ENCODE measurements at regions not wholly inside any gene's neighbourhood (a gene's known extent, or its start where the extent isn't known, plus 50 kb on each side); places are given as distances from the start of the nearest gene placed in this dataset.

DNA sequence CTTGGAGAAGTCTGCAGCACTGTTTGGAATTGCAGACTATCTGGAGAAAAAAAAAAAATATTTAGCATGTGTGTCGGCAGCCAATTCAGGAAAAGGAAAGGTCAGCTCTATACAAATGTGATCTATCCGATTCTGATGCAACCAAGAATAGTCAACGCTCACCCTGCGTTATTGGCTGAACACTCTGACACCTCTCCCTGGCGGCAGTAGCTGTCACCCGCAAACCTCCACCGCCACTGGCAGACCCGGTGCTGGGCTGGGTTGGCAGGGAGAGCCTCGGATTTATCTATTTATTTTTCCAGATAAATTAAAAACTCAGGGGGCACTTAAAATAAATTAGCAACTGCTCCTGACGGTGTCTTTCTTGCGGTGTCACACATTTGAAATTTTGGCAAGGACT lies 409.7 kb downstream of the VRK1 start:
- no peak for DNase-seq (ENCODE audit: low read depth)

DNA sequence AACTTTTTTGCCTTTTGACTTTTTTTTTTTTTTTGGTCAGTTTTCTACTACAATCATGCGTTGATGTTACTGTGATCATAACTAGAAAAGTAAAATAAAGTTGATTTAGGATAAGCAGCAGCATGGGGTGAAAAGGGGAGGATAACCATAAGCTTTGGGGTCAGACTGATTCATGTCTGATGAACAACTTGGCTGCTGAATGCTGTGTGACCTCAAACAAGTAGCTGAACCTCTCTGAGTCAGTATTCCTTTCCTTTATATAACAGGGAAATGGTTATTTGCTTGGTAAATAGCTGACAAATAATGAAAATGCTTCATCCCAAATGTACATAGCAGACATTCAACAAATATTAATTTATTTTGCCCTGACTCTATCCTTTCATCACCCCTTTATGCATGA lies 413.0 kb downstream of the VRK1 start:
- no peak for DNase-seq (ENCODE audit: low read depth)

DNA sequence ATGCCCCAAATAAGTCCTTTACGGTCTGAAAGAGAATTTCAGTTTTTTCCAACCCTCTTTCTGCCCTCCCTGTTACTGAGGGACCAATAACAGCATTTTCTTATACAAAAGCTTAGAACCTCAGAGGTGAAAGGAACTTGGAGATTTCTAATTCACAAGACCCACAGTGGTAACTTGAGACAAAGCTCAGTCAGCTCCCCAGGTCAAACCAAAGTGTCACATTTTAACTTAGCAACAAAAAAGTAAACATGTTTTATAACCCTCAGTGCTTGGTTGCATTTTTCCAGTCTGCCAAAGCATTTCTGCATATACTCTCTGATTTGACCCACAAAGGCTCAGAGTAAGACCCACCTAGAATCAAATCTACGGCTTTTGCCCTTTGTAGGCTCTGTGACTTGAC lies 415.2 kb downstream of the VRK1 start:
- DNase-seq (ENCODE audit: low read depth): no peak

DNA sequence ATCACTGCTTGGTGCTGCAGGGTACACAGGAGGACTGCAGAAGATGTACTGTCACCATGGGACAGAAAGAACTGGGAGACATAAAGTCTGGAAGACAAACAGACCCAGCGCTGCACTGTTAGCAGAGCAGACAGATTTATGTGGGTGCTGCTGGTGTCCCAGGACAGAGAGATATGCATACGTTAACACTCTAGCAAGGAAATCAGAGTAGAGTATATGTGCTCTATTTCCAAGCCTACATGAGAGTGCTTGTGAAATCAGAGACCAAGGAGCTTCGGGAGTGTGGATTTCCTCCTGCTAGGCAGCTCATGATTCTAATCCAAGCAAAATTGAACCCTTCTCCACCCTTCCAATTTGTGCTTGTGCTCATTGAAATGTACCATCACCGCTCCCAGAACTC lies 416.5 kb downstream of the VRK1 start:
- DNase-seq (ENCODE audit: low read depth): no peak

DNA sequence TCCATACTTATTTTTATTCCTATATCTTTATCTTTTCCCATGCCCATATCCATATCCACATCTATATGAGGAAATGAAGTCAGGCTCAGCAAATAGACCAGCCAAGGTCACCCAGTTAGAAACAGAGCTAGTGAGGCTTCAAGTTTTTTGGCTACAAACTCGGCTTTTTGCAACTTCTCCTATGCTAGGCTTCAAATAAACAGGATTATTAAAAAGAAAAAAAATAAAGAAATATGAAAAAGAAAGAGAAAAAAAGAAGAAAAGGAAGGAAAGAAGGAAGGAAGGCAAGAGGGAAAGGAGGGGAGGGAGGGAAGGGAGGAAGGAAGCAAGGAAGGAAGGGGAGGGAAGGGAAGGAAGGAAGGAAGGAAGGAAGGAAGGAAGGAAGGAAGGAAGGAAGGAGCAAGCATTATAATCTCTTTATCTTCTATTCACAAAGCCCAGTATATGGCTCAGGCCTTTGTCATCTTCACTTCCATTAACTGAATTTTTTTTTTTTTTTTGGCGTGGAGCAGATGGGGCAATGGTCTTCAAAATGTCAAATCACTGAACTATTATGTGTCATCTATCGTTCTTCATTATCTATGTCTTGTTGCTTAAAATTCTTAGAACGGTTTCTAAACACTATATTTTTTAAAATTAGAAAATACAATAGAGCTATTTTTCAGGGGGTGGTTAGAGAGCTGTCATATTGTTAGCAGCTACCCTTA lies 418.2 kb downstream of the VRK1 start:
- no peak for DNase-seq (ENCODE audit: low read depth)

DNA sequence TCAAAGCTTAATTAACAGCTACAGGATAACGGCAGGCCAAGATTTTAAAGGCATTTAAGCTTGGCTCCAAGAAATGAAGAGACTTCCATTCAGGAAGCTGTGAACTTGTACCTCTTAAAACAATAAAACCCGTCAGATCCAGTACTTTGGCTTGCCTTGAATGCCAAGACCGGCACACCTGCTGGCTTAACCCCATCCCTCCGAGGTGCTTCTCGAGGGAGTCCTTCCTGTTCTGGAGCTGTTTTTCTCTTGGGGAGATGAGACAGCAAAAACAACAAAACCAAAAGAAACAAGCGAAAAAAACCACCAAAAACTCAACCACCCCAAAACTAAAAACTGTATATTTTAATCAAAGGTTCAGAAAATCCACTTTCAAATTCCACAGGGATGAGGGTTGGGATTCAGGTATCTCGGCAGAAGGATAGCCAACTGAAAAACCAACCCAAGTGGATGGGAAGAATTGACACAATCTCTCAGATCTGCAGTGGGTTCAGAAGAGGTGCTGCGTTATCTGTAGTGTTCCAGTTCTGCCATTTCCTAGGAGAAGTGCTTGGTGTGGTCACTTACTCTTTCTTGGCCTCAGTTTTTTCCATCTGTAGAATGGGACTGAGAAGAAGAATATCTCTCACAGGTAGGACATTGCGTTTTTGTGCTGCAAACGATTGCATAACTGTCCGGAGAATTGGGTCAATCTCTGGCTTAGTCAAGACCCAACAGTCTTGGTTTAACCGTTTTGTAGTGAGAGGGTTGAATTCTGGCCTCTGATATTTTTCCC lies 420.1 kb downstream of the VRK1 start:
- DNase-seq (ENCODE audit: low read depth): no peak

DNA sequence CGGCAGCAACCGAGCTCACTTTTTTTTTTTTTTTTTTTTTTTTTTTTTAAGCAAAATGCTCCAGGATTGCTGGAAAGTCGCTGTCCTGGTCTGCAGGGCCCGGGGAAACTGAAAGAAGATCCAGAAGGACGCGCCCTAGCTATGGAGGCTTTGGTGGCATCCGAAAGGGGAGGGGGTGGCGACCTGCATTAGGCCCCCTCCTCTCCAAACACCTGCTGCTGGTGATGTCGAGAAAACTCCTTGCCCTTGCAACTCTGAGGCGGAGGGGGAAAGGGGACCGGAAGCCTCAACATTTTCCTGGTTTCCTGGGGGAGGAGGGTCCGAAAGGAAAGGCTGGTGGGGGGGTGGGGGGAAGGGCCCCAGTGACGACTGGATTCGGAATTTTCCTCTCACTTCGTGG lies 421.1 kb downstream of the VRK1 start:
- DNase-seq (ENCODE audit: low read depth): no peak

DNA sequence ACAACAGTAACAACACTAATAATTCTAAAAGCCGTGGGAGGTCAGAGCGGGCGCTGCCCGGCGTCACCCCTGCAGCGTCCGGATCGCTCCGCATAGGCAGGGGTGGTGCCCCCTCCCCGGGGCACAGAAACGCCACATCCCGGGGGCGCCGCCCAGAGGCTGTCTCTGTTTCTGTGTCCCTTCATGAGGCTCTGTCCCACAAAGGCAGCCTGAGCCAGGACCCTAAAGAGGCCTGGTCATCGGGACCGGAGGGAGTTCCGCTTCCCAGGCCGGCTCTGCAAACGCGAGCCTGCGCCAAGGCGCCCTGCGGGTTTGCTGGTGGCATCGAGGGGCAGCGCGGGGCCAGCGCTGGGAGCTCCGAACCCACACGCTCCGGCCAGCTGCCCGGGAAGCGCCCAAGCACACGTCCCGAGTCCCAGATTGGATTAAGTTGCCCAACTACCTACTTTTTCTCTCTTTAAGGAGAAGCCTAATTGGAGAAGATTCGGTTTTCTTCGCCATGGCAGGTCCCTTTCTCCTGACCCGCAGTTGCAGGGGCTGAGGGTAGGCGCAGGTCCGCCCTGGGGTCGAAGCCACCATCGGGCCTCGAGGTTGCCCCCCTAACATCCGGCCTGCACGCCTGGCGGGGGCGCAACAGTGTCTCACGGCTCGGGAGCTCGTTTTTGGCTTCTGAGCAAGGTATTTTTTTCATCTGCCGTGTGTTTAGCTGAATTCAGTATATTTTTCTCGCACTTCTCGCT lies 421.7 kb downstream of the VRK1 start:
- no peak for DNase-seq (ENCODE audit: low read depth)

DNA sequence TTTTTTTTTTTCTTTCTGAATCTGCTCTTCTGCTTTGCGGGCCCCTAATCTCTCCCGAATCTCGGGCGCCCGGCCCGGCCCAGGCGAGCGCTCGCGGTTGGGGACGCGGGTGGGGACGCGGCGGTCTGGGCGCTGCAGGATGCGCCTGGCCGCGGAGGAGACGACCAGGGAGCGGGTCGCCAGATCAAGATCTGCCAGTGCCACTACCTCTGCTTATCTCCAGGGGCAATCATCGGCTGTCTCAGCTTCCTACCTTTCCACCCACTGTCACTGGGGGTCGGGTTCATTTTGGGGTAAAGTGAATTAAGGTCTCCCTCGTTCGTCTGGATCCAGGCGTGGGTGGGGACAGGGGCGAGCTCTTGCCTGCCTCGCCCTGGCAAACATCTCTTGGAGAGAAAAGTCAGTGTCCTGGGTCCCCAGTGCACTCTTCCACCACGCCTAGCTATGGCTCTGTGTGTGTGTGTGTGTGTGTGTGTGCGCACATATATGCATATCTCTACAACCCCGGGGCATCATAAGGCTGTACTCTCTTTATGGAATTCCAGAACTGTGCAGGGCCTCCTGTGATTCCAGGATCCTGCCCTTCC lies 422.3 kb downstream of the VRK1 start:
- no peak for DNase-seq (ENCODE audit: low read depth)

DNA sequence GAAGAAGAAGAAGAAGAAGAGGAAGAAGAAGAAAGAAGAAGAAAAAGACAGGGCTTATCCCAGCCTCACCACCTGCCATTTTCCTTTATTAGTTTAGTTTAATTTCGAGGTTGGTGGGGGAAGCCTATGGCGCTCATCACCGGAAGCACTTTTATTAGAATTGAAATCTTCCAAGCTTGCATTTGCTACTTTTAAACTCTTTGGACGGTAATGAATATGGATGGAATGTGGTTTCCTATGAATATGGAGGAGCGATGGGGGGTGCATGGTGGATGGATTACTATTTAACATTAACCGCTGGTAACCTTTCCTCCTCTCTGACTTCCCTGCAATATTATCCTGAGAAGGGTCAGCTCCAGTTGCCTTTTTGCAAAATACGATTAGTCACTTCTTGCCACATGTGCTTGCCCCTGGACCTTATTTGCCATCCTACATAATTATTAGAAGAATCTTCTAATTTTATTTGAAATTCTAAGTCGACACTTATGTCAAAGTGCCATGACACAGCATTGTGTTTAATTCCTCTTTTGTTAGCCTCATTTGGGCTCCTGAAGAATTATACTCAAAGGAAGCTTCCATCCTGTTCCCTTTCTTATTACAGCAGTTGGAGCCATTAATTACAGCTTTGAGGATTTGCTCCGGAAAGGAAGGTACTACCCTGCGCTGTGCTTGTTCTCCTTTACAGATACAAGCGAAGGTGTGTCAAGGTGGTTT lies 424.5 kb downstream of the VRK1 start:
- DNase-seq (ENCODE audit: low read depth): no peak

DNA sequence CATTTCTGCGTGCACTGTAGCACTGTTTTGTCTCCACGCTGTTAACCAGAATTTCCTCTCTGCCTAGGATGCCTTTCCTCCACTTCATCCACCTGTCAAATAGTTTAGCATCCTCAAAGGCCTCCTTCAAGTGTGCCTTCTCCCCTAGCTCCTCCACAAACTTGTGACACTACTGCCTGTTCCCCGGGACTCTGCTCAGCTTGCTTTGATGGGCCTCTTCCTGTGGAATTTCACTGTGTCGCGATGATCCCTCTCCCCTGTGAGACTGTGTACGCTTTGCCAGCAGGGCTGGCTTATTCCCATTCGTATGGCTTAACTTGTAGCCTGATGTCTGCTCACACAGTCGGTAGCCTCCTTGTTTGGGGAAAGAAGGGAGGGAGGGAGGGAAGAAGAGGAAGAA lies 426.8 kb downstream of the VRK1 start:
- DNase-seq (ENCODE audit: low read depth): no peak

DNA sequence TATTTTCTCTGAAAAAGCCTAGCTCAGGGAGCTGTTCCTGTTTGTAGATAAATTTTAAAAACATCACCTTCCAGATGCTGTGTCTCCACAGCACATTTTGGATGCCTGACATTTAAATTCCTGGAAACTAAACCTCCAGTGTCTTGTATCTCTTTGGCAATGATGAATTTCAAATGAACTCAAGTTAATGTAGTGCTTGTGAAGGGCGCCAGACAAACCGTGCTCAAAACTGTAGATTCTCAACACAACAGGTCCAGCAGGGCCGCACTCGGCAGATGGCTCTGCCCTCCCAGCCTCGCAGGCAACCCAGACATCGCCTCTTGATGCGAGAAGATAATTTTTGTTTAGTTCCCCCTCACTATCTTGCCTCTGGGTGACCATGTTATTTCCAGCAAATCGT lies 432.9 kb downstream of the VRK1 start:
- no peak for DNase-seq (ENCODE audit: low read depth)

DNA sequence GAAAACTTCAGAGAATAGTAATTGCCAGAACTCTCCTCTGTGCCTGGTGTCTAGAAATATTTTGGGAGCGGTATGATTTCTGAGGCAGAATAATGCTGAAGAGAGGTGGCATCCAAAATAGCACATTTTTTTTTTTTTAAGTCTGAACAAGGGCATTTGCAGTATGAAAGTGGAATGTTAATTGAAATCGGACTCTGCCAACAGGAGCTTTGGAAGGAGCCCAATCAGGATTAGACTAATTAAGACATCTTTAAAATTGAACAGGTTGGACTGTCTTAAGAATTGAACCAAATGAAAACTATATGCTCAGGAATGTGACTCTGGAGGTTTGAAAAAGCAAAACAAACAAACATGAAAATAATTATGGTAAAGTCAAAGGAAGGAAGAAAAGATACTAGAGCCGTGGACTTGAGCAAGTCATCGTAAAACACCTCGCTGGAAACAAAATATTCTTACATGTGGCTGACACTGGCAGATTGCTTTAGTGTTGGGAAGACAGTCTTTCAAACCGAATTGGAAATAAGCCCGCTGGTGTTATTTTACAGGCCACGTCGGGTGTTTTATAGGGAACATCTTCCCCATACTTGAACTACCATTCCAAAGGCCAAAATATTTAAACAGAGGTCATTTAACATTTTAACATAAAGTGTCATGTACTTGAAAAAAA lies 436.3 kb downstream of the VRK1 start:
- no peak for DNase-seq (ENCODE audit: low read depth)

DNA sequence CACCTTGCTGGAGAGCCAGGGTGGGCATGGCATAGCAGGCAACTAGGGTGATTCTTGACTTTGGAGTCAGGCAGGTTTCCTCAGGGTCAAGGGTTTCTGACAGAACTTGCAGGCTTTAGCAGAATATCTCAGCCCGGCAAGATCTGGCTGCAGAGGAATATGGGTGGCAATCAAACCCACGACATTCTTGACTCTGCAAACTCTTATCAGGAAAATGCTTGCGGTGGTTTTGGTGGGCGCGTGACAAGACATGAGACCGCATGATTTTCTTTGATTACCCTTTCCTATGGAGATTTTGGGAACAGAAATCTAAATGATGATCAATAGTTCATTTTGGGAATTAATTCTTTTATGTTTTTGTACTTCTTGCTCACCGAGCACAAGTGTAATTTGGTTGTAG lies 449.5 kb downstream of the VRK1 start:
- DNase-seq (ENCODE audit: low read depth): no peak

DNA sequence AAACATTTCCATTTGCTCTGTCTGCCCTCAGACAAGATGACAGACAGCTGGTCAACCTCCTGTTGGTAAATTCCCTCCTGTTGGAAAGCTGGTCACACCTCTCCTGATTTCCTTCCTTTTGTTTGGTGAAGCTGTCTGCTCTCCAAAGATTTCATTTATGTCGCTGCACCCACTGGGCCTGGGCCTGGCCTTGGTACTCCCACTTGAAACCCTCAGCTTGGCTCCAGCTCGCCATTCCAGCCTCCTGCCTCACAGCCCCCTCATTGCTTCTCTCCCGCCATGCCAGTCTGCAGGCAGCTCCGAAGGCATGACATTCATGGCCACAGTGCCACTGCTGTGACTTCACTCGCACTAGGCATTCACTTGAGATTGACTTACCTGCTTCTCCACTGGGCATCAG lies 451.8 kb downstream of the VRK1 start:
- no peak for DNase-seq (ENCODE audit: low read depth)

DNA sequence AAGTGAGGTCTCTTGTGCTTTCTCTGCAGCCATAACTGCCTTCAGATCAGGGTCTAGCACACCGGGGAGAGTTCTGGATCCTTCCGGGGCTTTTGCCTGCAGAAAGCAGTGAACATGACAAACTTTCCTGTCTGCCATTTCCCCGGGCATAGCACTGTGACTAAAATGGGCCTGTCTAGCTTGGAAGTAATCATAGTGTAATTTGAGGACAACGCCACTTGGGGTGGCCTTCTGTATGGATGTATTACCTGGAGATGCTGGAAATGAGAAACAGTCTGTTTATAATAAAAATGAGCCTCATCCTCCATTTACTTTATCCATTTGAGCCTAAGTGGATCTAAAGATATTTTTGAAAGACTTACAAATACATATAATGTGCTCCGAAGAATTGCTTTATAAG lies 453.7 kb downstream of the VRK1 start:
- DNase-seq (ENCODE audit: low read depth): no peak

DNA sequence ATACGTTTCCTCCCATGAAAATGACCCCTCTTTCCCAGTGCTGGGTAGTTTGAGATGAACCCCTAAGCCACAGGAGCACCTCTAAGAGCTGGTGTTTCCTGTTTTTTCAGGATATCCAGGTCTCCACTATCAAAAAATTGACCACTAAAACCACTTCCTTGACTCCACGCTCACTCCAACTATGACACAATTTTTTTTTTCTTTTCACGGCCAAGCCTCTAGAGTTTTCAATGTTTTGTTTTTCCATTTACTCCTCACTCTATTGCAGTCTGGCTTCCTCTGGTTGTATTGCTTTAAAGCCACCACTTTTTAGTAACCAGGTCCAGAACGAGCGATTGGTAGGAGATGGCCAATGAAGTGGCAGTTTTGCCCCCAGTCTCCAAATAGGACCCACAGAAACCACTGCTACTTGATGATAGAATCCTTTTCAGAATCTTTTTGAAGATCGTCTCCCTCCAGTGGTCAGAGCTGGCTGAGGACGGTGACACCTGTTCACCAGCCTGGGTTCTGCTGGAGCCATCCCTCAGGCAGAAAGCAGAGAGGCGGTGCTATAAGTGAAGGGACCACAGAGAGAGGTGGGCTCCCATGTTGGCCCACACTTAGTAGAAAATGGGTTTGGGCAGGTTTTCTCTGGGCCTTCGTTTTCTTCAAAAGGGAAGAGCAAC lies 454.4 kb downstream of the VRK1 start:
- no peak for DNase-seq (ENCODE audit: low read depth)

DNA sequence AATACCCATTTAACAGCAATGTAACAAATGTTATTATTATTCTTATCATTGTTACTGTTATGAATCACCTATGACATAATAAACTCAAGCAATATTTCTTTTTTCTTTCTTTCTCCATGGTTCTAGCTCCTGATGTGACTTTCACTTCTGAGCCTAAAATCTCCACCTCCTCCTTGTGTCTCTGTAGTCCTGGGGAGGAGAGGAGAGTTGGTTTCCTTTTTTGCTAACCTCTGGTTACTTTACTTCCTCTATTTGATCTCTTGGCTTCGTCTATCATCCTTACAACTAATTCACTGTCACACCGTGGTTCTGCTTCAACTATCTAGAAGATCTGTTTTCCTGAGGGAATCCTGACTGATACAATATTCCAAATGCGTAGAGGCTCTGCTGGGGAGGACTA lies 456.6 kb downstream of the VRK1 start:
- DNase-seq (ENCODE audit: low read depth): no peak

DNA sequence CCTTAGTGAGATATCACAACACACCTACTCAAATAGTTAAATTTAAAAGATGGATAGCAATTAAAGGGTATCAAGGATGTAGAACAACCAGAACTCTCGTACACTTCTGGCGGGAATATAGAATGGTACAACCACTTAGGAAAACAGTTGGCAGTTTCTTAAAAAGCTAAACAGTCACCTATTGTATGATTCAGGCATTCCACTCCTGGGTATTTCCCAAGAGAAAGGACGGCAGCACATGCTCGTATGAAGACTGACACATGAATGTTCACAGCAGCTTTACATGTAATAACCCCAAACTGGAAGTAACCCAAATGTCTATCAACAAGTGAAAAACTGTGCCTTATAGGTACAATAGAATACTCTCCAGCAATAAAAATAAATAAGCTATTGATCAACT lies 465.2 kb downstream of the VRK1 start:
- no peak for DNase-seq (ENCODE audit: low read depth)

DNA sequence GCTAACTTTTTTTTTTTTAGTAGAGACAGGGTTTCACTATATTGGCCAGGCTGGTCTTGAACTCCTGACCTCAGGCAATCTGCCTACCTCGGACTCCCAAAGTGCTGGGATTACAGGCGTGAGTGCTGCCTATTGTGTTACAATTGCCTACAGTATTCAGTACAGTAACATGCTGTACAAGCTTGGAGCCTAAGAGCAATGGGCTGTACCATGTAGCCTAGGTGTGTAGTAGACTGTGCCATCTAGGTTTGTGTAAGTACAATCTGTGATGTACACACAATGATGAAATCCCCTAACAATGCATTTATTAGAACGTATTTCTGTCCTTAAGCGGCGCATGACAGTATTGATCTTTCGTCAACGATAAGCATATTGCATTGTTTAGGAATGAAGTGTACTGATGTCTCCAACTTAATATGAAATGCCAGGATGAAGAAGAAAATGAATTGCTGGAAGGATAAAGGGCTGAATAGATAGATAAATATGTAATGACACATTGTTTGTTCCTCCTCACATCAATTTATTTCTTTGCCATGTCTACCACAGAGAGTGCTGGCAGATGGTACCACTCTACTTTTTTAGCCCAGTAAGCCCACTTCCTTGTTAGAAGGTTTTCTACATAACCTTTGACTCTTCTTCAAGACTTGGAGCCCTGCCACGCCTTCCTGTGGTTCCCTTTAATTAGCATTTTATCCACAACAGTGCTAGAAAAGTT lies 467.5 kb downstream of the VRK1 start:
- no peak for DNase-seq (ENCODE audit: low read depth)

Data from GM04504 (cell line).